Gastroesophageal sphincter (tissue), 4 donors: ENCODE measurements at regions not wholly inside any gene's neighbourhood (a gene's known extent, or its start where the extent isn't known, plus 50 kb on each side); places are given as distances from the start of the nearest gene placed in this dataset.
A peak's percentile ranks its signal among the peaks of the same experiment; 100 is the strongest.
"Not testable (repeated sequence)": the region's sequence is repeated elsewhere in the genome, so short reads cannot be mapped to it uniquely, and the experiment has no call there.

Experiments used
- ATAC-seq: fragments of 150-250 bp; one replicate; pipeline ENCODE4 v1.9.1; 2016; ENCODE audit warnings: mild to moderate bottlenecking, moderate library complexity
- H3K27ac ChIP-seq, 4 donors: fragments of 200-600 bp; sonication (generic) in 3 of 4; 1 replicate in 3 of 4; 2 replicates in 1 of 4; pipeline ENCODE4 v1.5.1; 2016 to 2019
- H3K27me3 ChIP-seq: fragments of 200-600 bp; sonication (generic); one replicate; pipeline ENCODE4 v1.5.1; 2019
- H3K36me3 ChIP-seq, 2 donors: fragments of 200-600 bp; sonication (generic); one replicate each; pipeline ENCODE4 v1.5.1; 2019; ENCODE audit warnings: control low read depth in 1 of 2
- H3K4me1 ChIP-seq, 3 donors: fragments of 200-600 bp; sonication (generic); 1 replicate in 2 of 3; 2 replicates in 1 of 3; pipeline ENCODE4 v1.5.1; 2016 to 2019; ENCODE audit warnings: control low read depth in 2 of 3
- H3K4me3 ChIP-seq, 2 donors: fragments of 200-600 bp; sonication (generic); one replicate each; pipeline ENCODE4 v1.5.1; 2019; ENCODE audit warnings: mild to moderate bottlenecking in 1 of 2, moderate library complexity in 1 of 2
- H3K9me3 ChIP-seq, 3 donors: fragments of 200-600 bp; sonication (generic); one replicate each; pipeline ENCODE4 v1.5.1; 2017 to 2019; ENCODE audit warnings: control low read depth in 2 of 3
- CTCF ChIP-seq, 4 experiments: fragments of 200-600 bp in 2 of 4; fragments of 450-650 bp in 2 of 4; sonication (generic) in 1 of 4; IDR thresholded peaks; one replicate each; pipeline ENCODE4 v1.5.1; 2017 to 2019; ENCODE audit warnings: antibody characterized with exemption in 4 of 4, mild to moderate bottlenecking in 2 of 4, moderate library complexity in 2 of 4
- EP300 ChIP-seq: sonication (generic); formaldehyde crosslinking; IDR thresholded peaks from one replicate; pipeline ENCODE4 v1.6.1; 2017; ENCODE audit warnings: antibody characterized with exemption, mild to moderate bottlenecking
- POLR2A ChIP-seq, 2 donors: fragments of 450-650 bp; IDR thresholded peaks; one replicate each; pipeline ENCODE4 v1.6.1; 2017; ENCODE audit warnings: antibody characterized with exemption in 2 of 2, mild to moderate bottlenecking in 2 of 2, moderate library complexity in 1 of 2
- POLR2AphosphoS5 ChIP-seq: sonication (generic); formaldehyde crosslinking; IDR thresholded peaks from one replicate; pipeline ENCODE4 v1.6.1; 2017; ENCODE audit warnings: antibody characterized with exemption
- WGBS, 2 donors: methylation state at CpG; one replicate each; pipeline ENCODE4 v1.1.5; 2018; ENCODE audit warnings: low coverage in 1 of 2; 5-methylcytosine and 5-hydroxymethylcytosine counted together

- Histone ChIP-seq H3K9me3 (no peaks in the 10 kb centered on the region), H3K4me1 (no peaks in the 10 kb centered on the region), H3K36me3 (no peaks in the 10 kb centered on the region), H3K27me3 (no peaks in the 10 kb centered on the region), H3K27ac (no peak overlapping the region), H3K4me3 (no peak overlapping the region)
- no peak for ATAC-seq
- WGBS, 2 donors, result 0 to 61% methylated on average over 1 to 3 of the region's 3 CpGs
- TF ChIP-seq CTCF (IDR thresholded peaks at IDR 0.05) (no peak), POLR2A (IDR thresholded peaks at IDR 0.05) (no peak), EP300 (no peak)
Measured at GRCh38 chr3:106850437-106850836, 526.8 kb upstream of the CCDC54 start.

DNA sequence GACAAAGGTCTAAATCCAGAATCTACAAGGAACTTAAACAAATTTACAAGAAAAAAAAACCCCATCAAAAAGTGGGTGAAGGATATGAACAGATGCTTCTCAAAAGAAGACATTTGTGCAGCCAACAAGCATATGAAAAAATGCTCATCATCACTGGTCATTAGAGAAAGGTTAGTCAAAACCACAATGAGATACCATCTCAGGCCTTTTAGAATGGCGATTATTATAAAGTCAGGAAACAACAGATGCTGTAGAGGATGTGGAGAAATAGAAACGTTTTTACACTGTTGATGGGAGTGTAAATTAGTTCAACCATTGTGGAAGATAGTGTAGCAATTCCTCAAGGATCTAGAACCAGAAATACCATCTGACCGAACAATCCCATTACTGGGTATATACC, 518.9 kb upstream of the CCDC54 start:
- not testable (repeated sequence) for H3K27ac ChIP-seq, H3K4me1 ChIP-seq, H3K27me3 ChIP-seq, H3K9me3 ChIP-seq, H3K36me3 ChIP-seq, ATAC-seq, H3K4me3 ChIP-seq
- WGBS, 2 donors, result 59 to 69% methylated on average over 3 of the region's 3 CpGs

- Histone ChIP-seq H3K9me3 (peaks cover 0 to 5% (median 0%) of the 10 kb centered on the region in 3 donors), H3K36me3 (no peaks in the 10 kb centered on the region), H3K27me3 (no peaks in the 10 kb centered on the region), H3K4me1 (peaks cover 0 to 4% (median 0%) of the 10 kb centered on the region in 3 donors), H3K4me3 (no peak overlapping the region), H3K27ac (no peak overlapping the region)
- no peak for TF ChIP-seq EP300
- TF ChIP-seq CTCF (IDR thresholded peaks at IDR 0.05), result no peak
- no peak for TF ChIP-seq POLR2AphosphoS5
- no peak for TF ChIP-seq POLR2A (IDR thresholded peaks at IDR 0.05)
- ATAC-seq, result no peak
Measured at GRCh38 chr3:106860182-106860581, 517.1 kb upstream of the CCDC54 start.

- Histone ChIP-seq H3K9me3 (no peaks in the 10 kb centered on the region), H3K36me3 (no peaks in the 10 kb centered on the region), H3K4me1 (peaks cover 0 to 4% (median 0%) of the 10 kb centered on the region in 3 donors), H3K27ac (no peak overlapping the region), H3K27me3 (no peaks in the 10 kb centered on the region), H3K4me3 (no peak overlapping the region)
- 33 to 37% methylated on average over 3 of the region's 3 CpGs for WGBS, 2 donors
- ATAC-seq, result no peak
- TF ChIP-seq EP300 (no peak), CTCF (IDR thresholded peaks at IDR 0.05) (peak in 1 of 4 experiments; percentile 20)
Measured at GRCh38 chr3:106862067-106862466, 515.2 kb upstream of the CCDC54 start.

GRCh38 chr3:106877627-106878026, 499.6 kb upstream of the CCDC54 start:
- TF ChIP-seq CTCF (IDR thresholded peaks at IDR 0.05) (no peak), EP300 (no peak), POLR2A (IDR thresholded peaks at IDR 0.05) (no peak), POLR2AphosphoS5 (no peak)
- WGBS, 2 donors, result 85 to 91% methylated on average over 1 of the region's 1 CpG

DNA sequence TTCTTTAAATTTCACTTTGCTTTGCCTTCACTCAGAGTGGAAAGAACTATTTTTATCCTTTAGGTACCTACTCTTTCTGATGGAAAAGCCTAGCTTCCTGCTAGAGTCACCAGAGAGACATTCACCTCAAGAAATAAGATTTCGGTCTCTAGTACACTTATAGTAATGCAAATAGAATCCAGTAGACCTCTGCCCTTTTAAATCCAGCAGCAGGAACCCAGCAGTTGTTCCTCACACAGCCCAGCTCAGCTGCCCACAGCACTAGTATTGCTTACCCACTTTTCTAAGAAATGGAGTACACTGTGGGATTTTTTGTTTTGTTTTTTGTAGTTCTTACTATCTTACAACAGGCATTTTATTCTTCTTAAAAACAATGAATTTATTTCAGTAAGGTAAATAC, 497.0 kb upstream of the CCDC54 start:
- Histone ChIP-seq H3K36me3 (no peaks in the 10 kb centered on the region), H3K9me3 (peaks cover 0 to 6% (median 0%) of the 10 kb centered on the region in 3 donors), H3K27ac (no peak overlapping the region), H3K4me3 (no peak overlapping the region), H3K27me3 (no peaks in the 10 kb centered on the region), H3K4me1 (no peaks in the 10 kb centered on the region)
- TF ChIP-seq EP300 (no peak), POLR2A (IDR thresholded peaks at IDR 0.05) (no peak), POLR2AphosphoS5 (no peak), CTCF (IDR thresholded peaks at IDR 0.05) (no peak)
- 50 to 88% methylated on average over 1 of the region's 1 CpG for WGBS, 2 donors
- no peak for ATAC-seq

More at GRCh38 chr3:106877627-106878026, 499.6 kb upstream of the CCDC54 start:
- no peak overlapping the region for H3K4me3 ChIP-seq
- H3K36me3 ChIP-seq, result no peaks in the 10 kb centered on the region
- no peaks in the 10 kb centered on the region for H3K27me3 ChIP-seq
- H3K9me3 ChIP-seq, result no peaks in the 10 kb centered on the region
- ATAC-seq, result no peak
- no peaks in the 10 kb centered on the region for H3K4me1 ChIP-seq
- H3K27ac ChIP-seq, result no peak overlapping the region
